DOHH2 (cell line): ENCODE measurements at regions not wholly inside any gene's neighbourhood (a gene's known extent, or its start where the extent isn't known, plus 50 kb on each side); places are given as distances from the start of the nearest gene placed in this dataset.

Source experiments
- H3F3A ChIP-seq: fragments of 200-600 bp; sonication (generic), shearing (Covaris generic); 2 replicates; pipeline ENCODE4 v1.6.0; 2016; ENCODE audit warnings: antibody characterized with exemption, mild to moderate bottlenecking; ENCODE audit not compliant: control insufficient read depth, insufficient read depth
- H3K27ac ChIP-seq: fragments of 200-600 bp; sonication (generic); 2 replicates; pipeline ENCODE4 v1.5.1; 2014; ENCODE audit warnings: low read depth, mild to moderate bottlenecking, low read length, moderate library complexity
- H3K27me3 ChIP-seq: fragments of 200-600 bp; sonication (generic); 2 replicates; pipeline ENCODE4 v1.6.1; 2014; ENCODE audit warnings: mild to moderate bottlenecking, low read length, mixed read lengths; ENCODE audit not compliant: control insufficient read depth
- H3K36me3 ChIP-seq: fragments of 200-600 bp; sonication (generic); 2 replicates; pipeline ENCODE4 v1.6.1; 2014; ENCODE audit warnings: mild to moderate bottlenecking, low read length, moderate library complexity, mixed read lengths; ENCODE audit not compliant: control insufficient read depth
- H3K4me1 ChIP-seq: fragments of 200-600 bp; sonication (generic); 2 replicates; pipeline ENCODE4 v1.6.1; 2014; ENCODE audit warnings: mild to moderate bottlenecking, low read length, mixed read lengths; ENCODE audit not compliant: control insufficient read depth
- H3K4me2 ChIP-seq: fragments of 200-600 bp; sonication (generic); 2 replicates; pipeline ENCODE4 v1.6.0; 2014; ENCODE audit warnings: mild to moderate bottlenecking, low read length, moderate library complexity
- H3K4me3 ChIP-seq: fragments of 200-600 bp; sonication (generic); 2 replicates; pipeline ENCODE4 v1.5.1; 2014; ENCODE audit warnings: mild to moderate bottlenecking, low read length, mixed read lengths
- H3K79me2 ChIP-seq: fragments of 200-600 bp; sonication (generic); 2 replicates; pipeline ENCODE4 v1.6.1; 2014; ENCODE audit warnings: mild to moderate bottlenecking, low read length, mixed read lengths; ENCODE audit not compliant: control insufficient read depth
- H3K9me2 ChIP-seq: fragments of 200-600 bp; sonication (generic); replicated peaks from 2 replicates; pipeline ENCODE4 v1.6.1; 2014; ENCODE audit warnings: mild to moderate bottlenecking, low read length, mixed read lengths; ENCODE audit not compliant: control insufficient read depth
- H3K9me3 ChIP-seq: fragments of 200-600 bp; sonication (generic); 2 replicates; pipeline ENCODE4 v1.6.1; 2014; ENCODE audit warnings: antibody characterized with exemption, low read length, mixed read lengths; ENCODE audit not compliant: control insufficient read depth, insufficient read depth
- H4K20me1 ChIP-seq: fragments of 200-600 bp; sonication (generic); 2 replicates; pipeline ENCODE4 v1.6.0; 2014; ENCODE audit warnings: low read depth, mild to moderate bottlenecking, antibody characterized with exemption, low read length, moderate library complexity; ENCODE audit not compliant: control insufficient read depth, insufficient read depth
- EZH2phosphoT487 ChIP-seq: fragments of 200-600 bp; sonication (generic); IDR thresholded peaks from 2 replicates; pipeline ENCODE4 v1.6.1; 2017; ENCODE audit warnings: borderline replicate concordance, mild to moderate bottlenecking, antibody characterized with exemption, low read length, moderate library complexity, mixed read lengths
- TF ChIP-seq, protein P1 (sequence below): fragments of 200-600 bp; sonication (generic); IDR thresholded peaks from one replicate; pipeline ENCODE4 v1.5.1; 2014; ENCODE audit warnings: antibody characterized with exemption, mild to moderate bottlenecking, low read depth, low read length; ENCODE audit not compliant: poor library complexity, severe bottlenecking

DNA sequence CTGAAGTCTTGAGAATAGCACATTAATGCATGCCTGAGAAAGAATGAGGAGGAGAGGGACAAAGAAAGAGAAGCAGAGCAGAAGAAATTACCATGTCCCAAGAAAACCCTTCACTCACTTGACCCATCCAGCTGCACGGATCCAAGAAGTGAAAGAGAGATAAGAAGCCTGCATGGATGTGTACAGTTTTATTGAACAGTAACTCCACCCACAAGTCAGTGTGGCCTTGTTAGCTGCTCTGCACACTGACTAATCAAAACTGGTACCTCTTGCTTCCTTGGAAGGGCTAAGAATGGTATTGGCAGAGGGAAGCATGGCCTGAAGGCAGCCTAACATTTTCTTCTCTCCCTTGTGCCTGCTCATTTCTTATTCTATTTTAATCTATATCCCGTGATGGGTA, 163.9 kb downstream of the SLC7A11 start:
- Histone ChIP-seq H3K27me3 (no peaks in the 10 kb centered on the region), H3K4me2 (no peak overlapping the region), H3K4me1 (no peaks in the 10 kb centered on the region), H3K9me2 (no peaks in the 10 kb centered on the region; the same call in 1 of the 2 replicates), H3K36me3 (no peaks in the 10 kb centered on the region), H3K27ac (no peak overlapping the region), H3K79me2 (no peaks in the 10 kb centered on the region), H4K20me1 (no peaks in the 10 kb centered on the region), H3K4me3 (no peak overlapping the region), H3F3A (no peaks in the 10 kb centered on the region), H3K9me3 (no peaks in the 10 kb centered on the region)
- TF ChIP-seq, protein P1, sequence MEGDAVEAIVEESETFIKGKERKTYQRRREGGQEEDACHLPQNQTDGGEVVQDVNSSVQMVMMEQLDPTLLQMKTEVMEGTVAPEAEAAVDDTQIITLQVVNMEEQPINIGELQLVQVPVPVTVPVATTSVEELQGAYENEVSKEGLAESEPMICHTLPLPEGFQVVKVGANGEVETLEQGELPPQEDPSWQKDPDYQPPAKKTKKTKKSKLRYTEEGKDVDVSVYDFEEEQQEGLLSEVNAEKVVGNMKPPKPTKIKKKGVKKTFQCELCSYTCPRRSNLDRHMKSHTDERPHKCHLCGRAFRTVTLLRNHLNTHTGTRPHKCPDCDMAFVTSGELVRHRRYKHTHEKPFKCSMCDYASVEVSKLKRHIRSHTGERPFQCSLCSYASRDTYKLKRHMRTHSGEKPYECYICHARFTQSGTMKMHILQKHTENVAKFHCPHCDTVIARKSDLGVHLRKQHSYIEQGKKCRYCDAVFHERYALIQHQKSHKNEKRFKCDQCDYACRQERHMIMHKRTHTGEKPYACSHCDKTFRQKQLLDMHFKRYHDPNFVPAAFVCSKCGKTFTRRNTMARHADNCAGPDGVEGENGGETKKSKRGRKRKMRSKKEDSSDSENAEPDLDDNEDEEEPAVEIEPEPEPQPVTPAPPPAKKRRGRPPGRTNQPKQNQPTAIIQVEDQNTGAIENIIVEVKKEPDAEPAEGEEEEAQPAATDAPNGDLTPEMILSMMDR, result no peak
- TF ChIP-seq EZH2phosphoT487, result no peak

DNA sequence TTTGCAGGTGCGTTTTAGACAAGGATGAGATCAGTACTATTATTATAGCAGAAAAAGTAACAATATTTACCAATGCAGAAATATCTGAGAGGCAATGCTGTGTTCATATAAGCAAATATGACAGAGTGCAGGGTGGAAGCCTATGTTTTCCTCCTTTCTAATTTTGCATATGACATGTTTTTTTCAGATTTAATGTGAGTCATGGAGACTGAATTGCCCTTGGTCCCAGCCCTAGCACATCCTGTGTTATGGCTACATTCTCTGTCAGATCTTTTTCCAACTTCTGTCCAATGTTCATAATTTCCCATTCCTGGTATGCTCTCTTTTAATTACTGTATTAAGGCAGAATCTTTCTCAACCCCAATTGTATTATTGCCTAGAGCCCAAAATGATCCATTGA, 165.6 kb downstream of the SLC7A11 start:
- H3K4me2 ChIP-seq, result no peak overlapping the region
- H3K4me3 ChIP-seq, result no peak overlapping the region
- TF ChIP-seq, protein P1, result no peak
- no peak for TF ChIP-seq EZH2phosphoT487
- no peaks in the 10 kb centered on the region for H3K36me3 ChIP-seq
- no peaks in the 10 kb centered on the region for H3K4me1 ChIP-seq
- no peaks in the 10 kb centered on the region for H3K9me3 ChIP-seq
- H3K27ac ChIP-seq, result no peak overlapping the region
- no peaks in the 10 kb centered on the region for H3K27me3 ChIP-seq
- no peaks in the 10 kb centered on the region for H3K79me2 ChIP-seq
- no peaks in the 10 kb centered on the region; the same call in 1 of the 2 replicates for H3K9me2 ChIP-seq
- no peaks in the 10 kb centered on the region for H3F3A ChIP-seq
- H4K20me1 ChIP-seq, result no peaks in the 10 kb centered on the region

DNA sequence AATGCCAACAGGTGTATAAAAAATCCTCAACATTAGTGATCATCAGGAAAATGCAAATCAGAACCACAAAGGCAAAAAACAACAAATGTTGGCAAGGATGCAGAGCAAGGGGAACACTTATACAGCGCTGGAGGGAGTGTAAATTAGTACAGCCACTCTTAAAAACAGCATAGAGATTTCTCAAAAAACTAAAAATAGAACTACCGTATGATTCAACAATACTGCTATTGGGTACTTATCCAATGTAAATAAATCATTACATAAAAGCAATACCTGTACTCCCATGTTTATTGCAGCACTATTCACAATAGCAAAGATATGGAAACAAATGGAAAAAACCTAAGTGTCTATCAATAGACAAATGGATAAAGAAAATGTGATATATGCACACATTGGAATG, 171.3 kb downstream of the SLC7A11 start:
- no peaks in the 10 kb centered on the region for H3K4me1 ChIP-seq
- no peak overlapping the region for H3K4me3 ChIP-seq
- no peaks in the 10 kb centered on the region for H3K27me3 ChIP-seq
- no peaks in the 10 kb centered on the region for H4K20me1 ChIP-seq
- TF ChIP-seq, protein P1, result no peak
- no peak for TF ChIP-seq EZH2phosphoT487
- H3K4me2 ChIP-seq, result no peak overlapping the region
- H3K9me3 ChIP-seq, result no peaks in the 10 kb centered on the region
- H3K36me3 ChIP-seq, result no peaks in the 10 kb centered on the region
- H3K79me2 ChIP-seq, result no peaks in the 10 kb centered on the region
- no peaks in the 10 kb centered on the region for H3F3A ChIP-seq
- H3K9me2 ChIP-seq, result no peaks in the 10 kb centered on the region
- H3K27ac ChIP-seq, result no peak overlapping the region

DNA sequence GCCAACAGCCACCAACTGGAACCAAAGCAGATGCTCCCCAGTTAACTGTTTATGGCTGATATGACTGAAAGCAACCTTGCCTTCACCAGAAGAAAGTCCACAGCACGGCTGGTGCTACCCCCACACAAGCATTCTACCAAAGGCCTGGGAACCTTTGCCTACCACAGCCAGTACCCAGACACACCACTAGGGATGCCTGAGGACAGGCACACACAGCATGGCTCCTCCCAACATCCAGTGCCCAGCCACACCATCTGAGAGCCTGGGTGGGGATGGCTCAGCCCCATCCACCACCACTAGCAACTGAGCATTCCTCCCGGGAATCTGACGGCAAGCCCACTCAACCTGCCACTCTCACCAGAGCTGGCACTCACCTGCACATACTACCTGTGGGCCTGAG, 178.6 kb downstream of the SLC7A11 start:
- H3K9me3 ChIP-seq, result no peaks in the 10 kb centered on the region
- H3K36me3 ChIP-seq, result no peaks in the 10 kb centered on the region
- no peaks in the 10 kb centered on the region for H3K27me3 ChIP-seq
- no peaks in the 10 kb centered on the region for H4K20me1 ChIP-seq
- H3F3A ChIP-seq, result no peaks in the 10 kb centered on the region
- H3K27ac ChIP-seq, result no peak overlapping the region
- no peaks in the 10 kb centered on the region for H3K79me2 ChIP-seq
- H3K4me1 ChIP-seq, result no peaks in the 10 kb centered on the region
- no peak overlapping the region for H3K4me2 ChIP-seq
- H3K9me2 ChIP-seq, result no peaks in the 10 kb centered on the region
- H3K4me3 ChIP-seq, result no peak overlapping the region
- TF ChIP-seq EZH2phosphoT487, result no peak
- TF ChIP-seq, protein P1, result no peak
